Activated T-helper 1 cell treated with anti-CD3 and anti-CD28 coated beads, Interleukin-12 subunit alpha, Interleukin-12 subunit beta, Interleukin-2, Interleukin-4 antibody, amounts not matched to agents 30 ng/mL and 10 ng/mL and 1 ng/mL, durations not matched to agents 14 hours and 24 hours and 36 hours (primary cell): ENCODE measurements at regions not wholly inside any gene's neighbourhood (a gene's known extent, or its start where the extent isn't known, plus 50 kb on each side); places are given as distances from the start of the nearest gene placed in this dataset.

Source experiments
- DNase-seq: peaks from one replicate; pipeline ENCODE4 v3.0.0; 2021; ENCODE audit warnings: low spot score
- H3K27ac Mint-ChIP-seq: one replicate; pipeline ENCODE4 v1.8.0; 2021; ENCODE audit warnings: mild to moderate bottlenecking, mixed read lengths
- H3K27me3 Mint-ChIP-seq: one replicate; pipeline ENCODE4 v1.8.0; 2022; ENCODE audit warnings: mild to moderate bottlenecking, moderate library complexity, mixed read lengths; ENCODE audit not compliant: insufficient read depth
- H3K36me3 Mint-ChIP-seq: one replicate; pipeline ENCODE4 v1.8.0; 2021; ENCODE audit warnings: low read depth, mixed read lengths
- H3K4me1 Mint-ChIP-seq: one replicate; pipeline ENCODE4 v1.8.0; 2021; ENCODE audit warnings: low read depth, mixed read lengths
- H3K4me3 Mint-ChIP-seq: one replicate; pipeline ENCODE4 v1.8.0; 2021; ENCODE audit warnings: mild to moderate bottlenecking, moderate library complexity, mixed read lengths
- H3K9me3 Mint-ChIP-seq: one replicate; pipeline ENCODE4 v1.8.0; 2021; ENCODE audit warnings: mixed read lengths
- intact Hi-C: fragments of 100-400 bp; cut with micrococcal nuclease; formaldehyde crosslinking; loops from one replicate; pipeline ENCODE4 v1.15.1; 2024

GRCh38 chr16:49014277-49015224 lies 267.1 kb downstream of the CBLN1 start:
- no peaks in the 10 kb centered on the region for H3K4me1 Mint-ChIP-seq
- H3K4me3 Mint-ChIP-seq = no peak overlapping the region
- DNase-seq = no peak

GRCh38 chr16:49013727-49014080 lies 267.9 kb downstream of the CBLN1 start:
- intact Hi-C loops = no loop called here
- no peaks in the 10 kb centered on the region for H3K9me3 Mint-ChIP-seq
- DNase-seq = no peak
- H3K36me3 Mint-ChIP-seq = no peaks in the 10 kb centered on the region
- no peak overlapping the region for H3K4me3 Mint-ChIP-seq
- no peaks in the 10 kb centered on the region for H3K4me1 Mint-ChIP-seq
- H3K27ac Mint-ChIP-seq = no peak overlapping the region
- H3K27me3 Mint-ChIP-seq = no peaks in the 10 kb centered on the region

More at GRCh38 chr16:49014277-49015224, 267.1 kb downstream of the CBLN1 start:
- Mint-ChIP-seq H3K27ac (no peak overlapping the region), H3K27me3 (no peaks in the 10 kb centered on the region), H3K9me3 (no peaks in the 10 kb centered on the region), H3K36me3 (no peaks in the 10 kb centered on the region)
- intact Hi-C loops = no loop called here

GRCh38 chr16:49012961-49013726 lies 268.5 kb downstream of the CBLN1 start:
- H3K36me3 Mint-ChIP-seq = no peaks in the 10 kb centered on the region
- H3K27me3 Mint-ChIP-seq = no peaks in the 10 kb centered on the region
- DNase-seq = no peak
- H3K4me1 Mint-ChIP-seq = no peaks in the 10 kb centered on the region
- H3K4me3 Mint-ChIP-seq = no peak overlapping the region
- intact Hi-C loops = no loop called here
- no peak overlapping the region for H3K27ac Mint-ChIP-seq
- no peaks in the 10 kb centered on the region for H3K9me3 Mint-ChIP-seq

- Mint-ChIP-seq H3K4me1 (no peaks in the 10 kb centered on the region), H3K27me3 (no peaks in the 10 kb centered on the region), H3K27ac (no peak overlapping the region), H3K36me3 (no peaks in the 10 kb centered on the region), H3K4me3 (no peak overlapping the region), H3K9me3 (peaks cover 3% of the 10 kb centered on the region)
- intact Hi-C loops = no loop called here
- DNase-seq = no peak
These were observed 269.7 kb downstream of the CBLN1 start for GRCh38 chr16:49011901-49012300.

- H3K4me1 Mint-ChIP-seq = no peaks in the 10 kb centered on the region
- H3K36me3 Mint-ChIP-seq = no peaks in the 10 kb centered on the region
- intact Hi-C loops = no loop called here
- no peak overlapping the region for H3K27ac Mint-ChIP-seq
- H3K9me3 Mint-ChIP-seq = peaks cover 4% of the 10 kb centered on the region
- H3K27me3 Mint-ChIP-seq = no peaks in the 10 kb centered on the region
- DNase-seq = no peak
- H3K4me3 Mint-ChIP-seq = no peak overlapping the region
These were observed 270.8 kb downstream of the CBLN1 start for GRCh38 chr16:49010879-49011278.

GRCh38 chr16:49010396-49010795 lies 271.2 kb downstream of the CBLN1 start:
- intact Hi-C loops = no loop called here
- no peak overlapping the region for H3K4me3 Mint-ChIP-seq
- no peaks in the 10 kb centered on the region for H3K4me1 Mint-ChIP-seq
- no peak overlapping the region for H3K27ac Mint-ChIP-seq
- H3K9me3 Mint-ChIP-seq = peaks cover 4% of the 10 kb centered on the region
- no peaks in the 10 kb centered on the region for H3K36me3 Mint-ChIP-seq
- DNase-seq = no peak
- H3K27me3 Mint-ChIP-seq = no peaks in the 10 kb centered on the region

- Mint-ChIP-seq H3K27me3 (no peaks in the 10 kb centered on the region), H3K9me3 (peaks cover 4% of the 10 kb centered on the region), H3K27ac (no peak overlapping the region), H3K4me3 (no peak overlapping the region), H3K36me3 (no peaks in the 10 kb centered on the region), H3K4me1 (no peaks in the 10 kb centered on the region)
- DNase-seq = no peak
- intact Hi-C loops = no loop called here
These were observed 272.4 kb downstream of the CBLN1 start for GRCh38 chr16:49009204-49009603.

- Mint-ChIP-seq H3K4me3 (no peak overlapping the region), H3K9me3 (peaks cover 4% of the 10 kb centered on the region), H3K27ac (no peak overlapping the region), H3K4me1 (no peaks in the 10 kb centered on the region), H3K27me3 (no peaks in the 10 kb centered on the region), H3K36me3 (no peaks in the 10 kb centered on the region)
- no peak for DNase-seq
- intact Hi-C loops = no loop called here
These were observed 277.6 kb downstream of the CBLN1 start for GRCh38 chr16:49003992-49004391.

- no peaks in the 10 kb centered on the region for H3K36me3 Mint-ChIP-seq
- H3K9me3 Mint-ChIP-seq = peaks cover 4% of the 10 kb centered on the region
- no peak overlapping the region for H3K4me3 Mint-ChIP-seq
- no peak for DNase-seq
- no peak overlapping the region for H3K27ac Mint-ChIP-seq
- no peaks in the 10 kb centered on the region for H3K27me3 Mint-ChIP-seq
- H3K4me1 Mint-ChIP-seq = no peaks in the 10 kb centered on the region
- intact Hi-C loops = no loop called here
These were observed 278.6 kb downstream of the CBLN1 start for GRCh38 chr16:49003022-49003421.

GRCh38 chr16:49000594-49000993 lies 281.0 kb downstream of the CBLN1 start:
- no peak for DNase-seq
- H3K9me3 Mint-ChIP-seq = no peaks in the 10 kb centered on the region
- H3K27me3 Mint-ChIP-seq = no peaks in the 10 kb centered on the region
- no peak overlapping the region for H3K4me3 Mint-ChIP-seq
- no peaks in the 10 kb centered on the region for H3K4me1 Mint-ChIP-seq
- intact Hi-C loops = no loop called here
- no peak overlapping the region for H3K27ac Mint-ChIP-seq
- no peaks in the 10 kb centered on the region for H3K36me3 Mint-ChIP-seq

GRCh38 chr16:48999508-48999907 lies 282.1 kb downstream of the CBLN1 start:
- Mint-ChIP-seq H3K9me3 (peaks cover 2% of the 10 kb centered on the region), H3K27ac (no peak overlapping the region), H3K27me3 (no peaks in the 10 kb centered on the region), H3K4me3 (no peak overlapping the region), H3K4me1 (no peaks in the 10 kb centered on the region), H3K36me3 (no peaks in the 10 kb centered on the region)
- no peak for DNase-seq
- intact Hi-C loops = no loop called here

GRCh38 chr16:48999044-48999443 lies 282.6 kb downstream of the CBLN1 start:
- H3K4me3 Mint-ChIP-seq = no peak overlapping the region
- H3K9me3 Mint-ChIP-seq = peaks cover 6% of the 10 kb centered on the region
- no peaks in the 10 kb centered on the region for H3K27me3 Mint-ChIP-seq
- H3K36me3 Mint-ChIP-seq = no peaks in the 10 kb centered on the region
- intact Hi-C loops = no loop called here
- H3K27ac Mint-ChIP-seq = no peak overlapping the region
- no peaks in the 10 kb centered on the region for H3K4me1 Mint-ChIP-seq
- no peak for DNase-seq

- H3K9me3 Mint-ChIP-seq = peaks cover 6% of the 10 kb centered on the region
- no peaks in the 10 kb centered on the region for H3K4me1 Mint-ChIP-seq
- H3K27ac Mint-ChIP-seq = no peak overlapping the region
- no peak for DNase-seq
- H3K4me3 Mint-ChIP-seq = no peak overlapping the region
- intact Hi-C loops = no loop called here
- no peaks in the 10 kb centered on the region for H3K27me3 Mint-ChIP-seq
- H3K36me3 Mint-ChIP-seq = no peaks in the 10 kb centered on the region
These were observed 283.7 kb downstream of the CBLN1 start for GRCh38 chr16:48997946-48998345.
